Mesodermal cell (in vitro differentiated cells): ENCODE measurements at regions not wholly inside any gene's neighbourhood (a gene's known extent, or its start where the extent isn't known, plus 50 kb on each side); places are given as distances from the start of the nearest gene placed in this dataset.
"Not testable (repeated sequence)": the region's sequence is repeated elsewhere in the genome, so short reads cannot be mapped to it uniquely, and the experiment has no call there.

Experiments used
- H3K27ac ChIP-seq: 2 replicates; pipeline ENCODE4 v1.7.0; 2013; ENCODE audit warnings: mild to moderate bottlenecking, low read depth, low read length, moderate library complexity; ENCODE audit not compliant: severe bottlenecking
- H3K36me3 ChIP-seq: 2 replicates; pipeline ENCODE4 v1.7.1; 2013; ENCODE audit warnings: mild to moderate bottlenecking, low read length, moderate library complexity; ENCODE audit not compliant: control insufficient read depth, insufficient read depth
- H3K4me1 ChIP-seq: one replicate; pipeline ENCODE4 v1.7.1; 2013; ENCODE audit warnings: mild to moderate bottlenecking, low read length; ENCODE audit not compliant: insufficient read depth, control insufficient read depth, poor library complexity, severe bottlenecking
- H3K4me3 ChIP-seq: 2 replicates; pipeline ENCODE4 v1.7.0; 2013; ENCODE audit warnings: low read length, control low read depth, mild to moderate bottlenecking; ENCODE audit not compliant: insufficient read depth, poor library complexity, severe bottlenecking; ENCODE audit errors: extremely low read depth
- H3K9me3 ChIP-seq: 2 replicates; pipeline ENCODE4 v1.7.1; 2013; ENCODE audit warnings: mild to moderate bottlenecking, low read length, moderate library complexity; ENCODE audit not compliant: control insufficient read depth
- WGBS, 2 experiments: methylation state at CpG; one replicate each; pipeline ENCODE4 v1.1.5; 2013; ENCODE audit warnings: missing lambda C conversion rate in 2 of 2; ENCODE audit not compliant: insufficient coverage in 2 of 2; 5-methylcytosine and 5-hydroxymethylcytosine counted together

- WGBS, 2 experiments: no CpG with 5 or more reads among the region's 3 CpGs
- no peaks in the 10 kb centered on the region for H3K36me3 ChIP-seq
- H3K27ac ChIP-seq: no peak overlapping the region
- no peak overlapping the region for H3K4me3 ChIP-seq
- H3K9me3 ChIP-seq: no peaks in the 10 kb centered on the region
- H3K4me1 ChIP-seq: no peaks in the 10 kb centered on the region
These were observed 186.8 kb upstream of the RND3 start for GRCh38 chr2:150674283-150674682.

- no peaks in the 10 kb centered on the region for H3K4me1 ChIP-seq
- H3K4me3 ChIP-seq: no peak overlapping the region
- WGBS, 2 experiments: 90% methylated on average over 2 of the region's 2 CpGs; no CpG with 5 or more reads in 1 of the 2 experiments
- no peaks in the 10 kb centered on the region for H3K36me3 ChIP-seq
- no peaks in the 10 kb centered on the region for H3K9me3 ChIP-seq
- no peak overlapping the region for H3K27ac ChIP-seq
These were observed 184.8 kb upstream of the RND3 start for GRCh38 chr2:150672311-150672710.

GRCh38 chr2:150669492-150669891, 182.0 kb upstream of the RND3 start:
- Histone ChIP-seq H3K4me1 (no peaks in the 10 kb centered on the region), H3K9me3 (no peaks in the 10 kb centered on the region), H3K4me3 (no peak overlapping the region), H3K36me3 (no peaks in the 10 kb centered on the region), H3K27ac (no peak overlapping the region)
- WGBS, 2 experiments: no CpG with 5 or more reads among the region's 3 CpGs

GRCh38 chr2:150667039-150667438, 179.6 kb upstream of the RND3 start:
- H3K27ac ChIP-seq, H3K36me3 ChIP-seq, H3K9me3 ChIP-seq, H3K4me1 ChIP-seq, H3K4me3 ChIP-seq: not testable (repeated sequence)

- H3K36me3 ChIP-seq: no peaks in the 10 kb centered on the region
- peaks cover 17% of the 10 kb centered on the region for H3K9me3 ChIP-seq
- no peak overlapping the region for H3K27ac ChIP-seq
- H3K4me1 ChIP-seq: no peaks in the 10 kb centered on the region
- no peak overlapping the region for H3K4me3 ChIP-seq
- WGBS, 2 experiments: 86% methylated on average over 1 of the region's 1 CpG; no CpG with 5 or more reads in 1 of the 2 experiments
These were observed 175.7 kb upstream of the RND3 start for GRCh38 chr2:150663143-150663542.

GRCh38 chr2:150656002-150656401, 168.5 kb upstream of the RND3 start:
- 82 to 100% methylated on average over 1 to 2 of the region's 2 CpGs for WGBS, 2 experiments
- Histone ChIP-seq H3K4me3 (no peak overlapping the region), H3K36me3 (no peaks in the 10 kb centered on the region), H3K9me3 (peaks cover 7% of the 10 kb centered on the region), H3K27ac (no peak overlapping the region), H3K4me1 (no peaks in the 10 kb centered on the region)

- no CpG with 5 or more reads among the region's 1 CpG for WGBS, 2 experiments
These were observed 165.9 kb upstream of the RND3 start for GRCh38 chr2:150653351-150653750.

GRCh38 chr2:150647943-150648342, 160.5 kb upstream of the RND3 start:
- WGBS, 2 experiments: 82 to 88% methylated on average over 5 of the region's 5 CpGs
- Histone ChIP-seq H3K36me3 (no peaks in the 10 kb centered on the region), H3K4me3 (no peak overlapping the region), H3K27ac (no peak overlapping the region), H3K9me3 (no peaks in the 10 kb centered on the region), H3K4me1 (peaks cover 20% of the 10 kb centered on the region)

More at GRCh38 chr2:150653351-150653750, 165.9 kb upstream of the RND3 start:
- H3K4me1 ChIP-seq: no peaks in the 10 kb centered on the region
- no peak overlapping the region for H3K4me3 ChIP-seq
- no peak overlapping the region for H3K27ac ChIP-seq
- H3K9me3 ChIP-seq: peaks cover 5% of the 10 kb centered on the region
- no peaks in the 10 kb centered on the region for H3K36me3 ChIP-seq

GRCh38 chr2:150646746-150647145, 159.3 kb upstream of the RND3 start:
- H3K36me3 ChIP-seq: no peaks in the 10 kb centered on the region
- H3K4me3 ChIP-seq: no peak overlapping the region
- 100% methylated on average over 2 of the region's 4 CpGs for WGBS, 2 experiments
- no peaks in the 10 kb centered on the region for H3K9me3 ChIP-seq
- H3K27ac ChIP-seq: no peak overlapping the region
- peaks cover 20% of the 10 kb centered on the region for H3K4me1 ChIP-seq

- Histone ChIP-seq H3K4me1 (peaks cover 20% of the 10 kb centered on the region), H3K4me3 (no peak overlapping the region)
These were observed 157.0 kb upstream of the RND3 start for GRCh38 chr2:150644298-150645067.

GRCh38 chr2:150643114-150643725, 155.8 kb upstream of the RND3 start:
- Histone ChIP-seq H3K27ac (no peak overlapping the region), H3K4me1 (peaks cover 20% of the 10 kb centered on the region), H3K36me3 (no peaks in the 10 kb centered on the region), H3K4me3 (no peak overlapping the region), H3K9me3 (no peaks in the 10 kb centered on the region)
- 60 to 97% methylated on average over 1 to 7 of the region's 10 CpGs for whole genome bisulfite sequencing, 2 experiments

More at GRCh38 chr2:150644298-150645067, 157.0 kb upstream of the RND3 start:
- 80 to 86% methylated on average over 1 of the region's 5 CpGs for WGBS, 2 experiments
- Histone ChIP-seq H3K27ac (no peak overlapping the region), H3K36me3 (no peaks in the 10 kb centered on the region), H3K9me3 (no peaks in the 10 kb centered on the region)
